GM23338 (cell line): ENCODE measurements at regions not wholly inside any gene's neighbourhood (a gene's known extent, or its start where the extent isn't known, plus 50 kb on each side); places are given as distances from the start of the nearest gene placed in this dataset.

Experiments used
- ATAC-seq: fragments of 200-7000 bp; cut with Tn5 transposase; 3 replicates; pipeline ENCODE4 v1.9.1; 2020
- DNase-seq: peaks from one replicate; pipeline ENCODE4 v3.0.0-alpha.2; 2015; ENCODE audit warnings: low spot score
- H2AFZ ChIP-seq: fragments of 200-600 bp; sonication (generic); 2 replicates; pipeline ENCODE4 v1.8.0; 2016; ENCODE audit warnings: antibody characterized with exemption, mild to moderate bottlenecking, moderate library complexity
- H3F3A ChIP-seq: fragments of 200-600 bp; sonication (generic); replicated peaks from 2 replicates; pipeline ENCODE4 v1.8.0; 2017; ENCODE audit warnings: antibody characterized with exemption, mixed run types, low read depth
- H3K27ac ChIP-seq: fragments of 200-600 bp; sonication (generic); 2 replicates; pipeline ENCODE4 v1.6.1; 2016; ENCODE audit warnings: low read depth
- H3K27me3 ChIP-seq: fragments of 200-600 bp; sonication (generic); 2 replicates; pipeline ENCODE4 v1.8.0; 2016; ENCODE audit warnings: mild to moderate bottlenecking, mixed run types, moderate library complexity; ENCODE audit not compliant: insufficient read depth
- H3K36me3 ChIP-seq: fragments of 200-600 bp; sonication (generic); 2 replicates; pipeline ENCODE4 v1.8.0; 2016; ENCODE audit warnings: mild to moderate bottlenecking; ENCODE audit not compliant: insufficient read depth
- H3K4me1 ChIP-seq: fragments of 200-600 bp; sonication (generic); 2 replicates; pipeline ENCODE4 v1.8.0; 2016; ENCODE audit warnings: mild to moderate bottlenecking, moderate library complexity; ENCODE audit not compliant: insufficient read depth
- H3K4me2 ChIP-seq: fragments of 200-600 bp; sonication (generic); 2 replicates; pipeline ENCODE4 v1.7.1; 2017; ENCODE audit warnings: mixed run types
- H3K4me3 ChIP-seq: fragments of 200-600 bp; sonication (generic); 2 replicates; pipeline ENCODE4 v1.6.1; 2016; ENCODE audit warnings: mixed run types
- H3K79me2 ChIP-seq: fragments of 200-600 bp; sonication (generic); replicated peaks from 2 replicates; pipeline ENCODE4 v1.8.0; 2017; ENCODE audit warnings: mild to moderate bottlenecking; ENCODE audit not compliant: insufficient read depth
- H3K9me2 ChIP-seq: fragments of 200-600 bp; sonication (generic); 2 replicates; pipeline ENCODE4 v1.8.0; 2017; ENCODE audit not compliant: insufficient read depth
- H4K20me1 ChIP-seq: fragments of 200-600 bp; sonication (generic); replicated peaks from 2 replicates; pipeline ENCODE4 v1.8.0; 2017; ENCODE audit warnings: mild to moderate bottlenecking; ENCODE audit not compliant: insufficient read depth
- H3K27ac Mint-ChIP-seq: 2 replicates; pipeline ENCODE4 v1.8.0; 2020; ENCODE audit warnings: inconsistent platforms, mild to moderate bottlenecking, moderate library complexity, mixed read lengths
- H3K27me3 Mint-ChIP-seq: 3 replicates; pipeline ENCODE4 v1.8.0; 2022; ENCODE audit warnings: low read depth, mild to moderate bottlenecking, moderate library complexity, mixed read lengths, inconsistent platforms; ENCODE audit not compliant: insufficient read depth, poor library complexity
- H3K36me3 Mint-ChIP-seq: 3 replicates; pipeline ENCODE4 v1.8.0; 2021; ENCODE audit warnings: low read depth, mild to moderate bottlenecking, inconsistent platforms, moderate library complexity, mixed read lengths
- H3K4me1 Mint-ChIP-seq: 3 replicates; pipeline ENCODE4 v1.8.0; 2020; ENCODE audit warnings: mild to moderate bottlenecking, inconsistent platforms, mixed read lengths
- H3K4me3 Mint-ChIP-seq: 3 replicates; pipeline ENCODE4 v1.8.0; 2021; ENCODE audit warnings: moderate library complexity, mild to moderate bottlenecking, inconsistent platforms, mixed read lengths
- H3K9me3 Mint-ChIP-seq: 3 replicates; pipeline ENCODE4 v1.8.0; 2020; ENCODE audit warnings: moderate library complexity, mild to moderate bottlenecking, inconsistent platforms, mixed read lengths
- CREB1 ChIP-seq: fragments of 250-450 bp; sonication (Bioruptor Pico); IDR thresholded peaks from 2 replicates; pipeline ENCODE4 v1.5.0; 2020; ENCODE audit warnings: low read depth, mild to moderate bottlenecking, moderate library complexity
- CTCF ChIP-seq, 2 experiments: fragments of 200-600 bp in 1 of 2; sonication (generic) in 1 of 2; conservative IDR thresholded peaks; 2 replicates each; pipeline versions ENCODE4 v1.5.1 to v1.6.1; 2016 to 2017; ENCODE audit warnings: antibody characterized with exemption in 2 of 2, low read depth in 2 of 2, mild to moderate bottlenecking in 2 of 2, moderate library complexity in 1 of 2
- ETS1 ChIP-seq: IDR thresholded peaks from 2 replicates; pipeline ENCODE4 v1.6.1; 2016; ENCODE audit warnings: antibody characterized with exemption
- EZH2 ChIP-seq: fragments of 200-600 bp; sonication (generic); IDR thresholded peaks from one replicate; pipeline ENCODE4 v1.8.0; 2017; ENCODE audit warnings: antibody characterized with exemption, mild to moderate bottlenecking, low read depth; ENCODE audit not compliant: unreplicated experiment
- EZH2phosphoT487 ChIP-seq: fragments of 200-600 bp; sonication (generic); IDR thresholded peaks from one replicate; pipeline ENCODE4 v1.8.1; 2018; ENCODE audit warnings: antibody characterized with exemption; ENCODE audit not compliant: unreplicated experiment
- JUNB ChIP-seq: IDR thresholded peaks from one replicate; pipeline ENCODE4 v1.6.1; 2016; ENCODE audit warnings: antibody characterized with exemption; ENCODE audit not compliant: unreplicated experiment
- NANOG ChIP-seq: IDR thresholded peaks from 2 replicates; pipeline ENCODE4 v1.6.1; 2016; ENCODE audit warnings: antibody characterized with exemption, borderline replicate concordance
- POLR2AphosphoS5 ChIP-seq: IDR thresholded peaks from 2 replicates; pipeline ENCODE4 v1.6.1; 2016; ENCODE audit warnings: antibody characterized with exemption, low read depth
- REST ChIP-seq: IDR thresholded peaks from one replicate; pipeline ENCODE4 v1.6.1; 2018; ENCODE audit warnings: antibody characterized with exemption; ENCODE audit not compliant: unreplicated experiment
- STAT1 ChIP-seq: IDR thresholded peaks from one replicate; pipeline ENCODE4 v1.6.1; 2016; ENCODE audit warnings: antibody characterized with exemption; ENCODE audit not compliant: unreplicated experiment
- ZNF114 ChIP-seq: fragments of 250-450 bp; sonication (Bioruptor Pico); IDR thresholded peaks from 2 replicates; pipeline ENCODE4 v1.5.0; 2020; ENCODE audit warnings: mild to moderate bottlenecking, moderate library complexity
- ZNF331 ChIP-seq: fragments of 250-450 bp; sonication (Bioruptor Pico); IDR thresholded peaks from 2 replicates; pipeline ENCODE4 v1.5.0; 2020; ENCODE audit warnings: low read depth, mild to moderate bottlenecking, moderate library complexity
- ZNF462 ChIP-seq: fragments of 250-450 bp; sonication (Bioruptor Pico); IDR thresholded peaks from 2 replicates; pipeline ENCODE4 v1.5.0; 2020; ENCODE audit warnings: mild to moderate bottlenecking, moderate library complexity

GRCh38 chrX:78527818-78528217 lies 131.3 kb downstream of the RTL3 start:
- Mint-ChIP-seq H3K9me3 (no peaks in the 10 kb centered on the region), H3K27ac (no peak overlapping the region), H3K4me3 (no peak overlapping the region), H3K36me3 (no peaks in the 10 kb centered on the region; the same call in 2 of the 3 replicates), H3K4me1 (peaks cover 5% of the 10 kb centered on the region; the same call in 2 of the 3 replicates), H3K27me3 (no peaks in the 10 kb centered on the region)
- no peak overlapping the region for H3K4me2 ChIP-seq
- no peak overlapping the region for H3K4me3 ChIP-seq
- no peak for TF ChIP-seq REST
- no peak for TF ChIP-seq CREB1 (CRISPR knock-in tag)
- TF ChIP-seq POLR2AphosphoS5: no peak
- no peak for TF ChIP-seq ZNF114 (CRISPR knock-in tag)
- no peak for TF ChIP-seq ZNF462 (CRISPR knock-in tag)
- TF ChIP-seq ZNF331 (CRISPR knock-in tag): no peak
- no peak for TF ChIP-seq EZH2
- TF ChIP-seq EZH2phosphoT487: no peak
- no peak for TF ChIP-seq ETS1
- no peak for TF ChIP-seq JUNB
- TF ChIP-seq CTCF (conservative IDR thresholded peaks at IDR 0.05; ENCODE audit: low read depth in 2 of 2): no peak
- no peak for TF ChIP-seq STAT1
- no peak for TF ChIP-seq NANOG
- DNase-seq: no peak
- H3K9me2 ChIP-seq: no peaks in the 10 kb centered on the region
- H3K27ac ChIP-seq: no peak overlapping the region
- no peaks in the 10 kb centered on the region for H3F3A ChIP-seq
- H3K36me3 ChIP-seq: no peaks in the 10 kb centered on the region
- no peaks in the 10 kb centered on the region for H3K27me3 ChIP-seq
- no peak for ATAC-seq
- no peaks in the 10 kb centered on the region for H4K20me1 ChIP-seq
- no peaks in the 10 kb centered on the region; the same call in 1 of the 2 replicates for H3K4me1 ChIP-seq
- H2AFZ ChIP-seq: no peak overlapping the region
- no peaks in the 10 kb centered on the region for H3K79me2 ChIP-seq
